Fibroblast of skin of right quadriceps (primary cell): ENCODE measurements at regions not wholly inside any gene's neighbourhood (a gene's known extent, or its start where the extent isn't known, plus 50 kb on each side); places are given as distances from the start of the nearest gene placed in this dataset.
"Not testable (repeated sequence)": the region's sequence is repeated elsewhere in the genome, so short reads cannot be mapped to it uniquely, and the experiment has no call there.

Experiments used
- DNase-seq: peaks from one replicate; pipeline ENCODE4 v3.0.0-alpha.2; 2013

DNA sequence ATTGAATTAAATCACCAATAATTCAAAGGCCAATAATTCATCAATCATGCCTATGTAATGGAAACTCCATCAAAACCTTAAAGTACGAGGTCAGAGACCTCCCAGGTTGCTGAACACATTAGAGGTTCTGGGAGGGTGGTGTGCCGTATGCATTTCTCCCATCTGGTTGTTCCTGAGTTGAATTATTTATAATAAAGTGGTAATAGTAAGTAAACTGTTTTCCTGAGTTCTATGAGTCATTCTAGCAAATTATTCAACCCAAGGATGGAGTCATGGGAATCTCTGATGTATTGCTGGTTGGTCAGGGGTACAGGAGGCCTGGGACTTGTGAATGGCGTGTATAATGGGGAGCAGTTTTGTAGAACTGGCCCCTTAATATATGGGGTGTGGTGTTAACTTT, 191.7 kb downstream of the CARTPT start:
- no peak for DNase-seq

DNA sequence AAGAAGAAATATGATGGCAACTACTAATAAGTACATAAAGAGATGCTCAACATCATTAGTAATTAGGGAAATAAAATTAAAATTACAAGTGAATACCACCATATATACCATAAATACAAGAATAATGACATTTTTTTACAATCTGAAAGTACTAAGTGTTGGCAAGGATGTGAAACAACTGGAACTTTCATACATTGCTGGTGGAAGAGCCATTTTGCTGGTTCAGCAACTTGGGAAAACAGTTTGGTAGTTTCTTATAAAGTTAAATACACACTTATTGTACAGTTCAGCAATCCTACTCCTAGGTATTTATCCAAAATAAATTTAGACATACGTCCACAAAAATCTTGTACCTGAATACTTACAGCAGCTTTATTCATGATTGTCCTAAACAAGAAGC, 192.9 kb downstream of the CARTPT start:
- DNase-seq = no peak

- no peak for DNase-seq
These were observed 193.0 kb upstream of the MAP1B start for GRCh38 chr5:71914281-71914680.

GRCh38 chr5:71922584-71923106, 184.6 kb upstream of the MAP1B start:
- DNase-seq = peak; percentile 81

DNA sequence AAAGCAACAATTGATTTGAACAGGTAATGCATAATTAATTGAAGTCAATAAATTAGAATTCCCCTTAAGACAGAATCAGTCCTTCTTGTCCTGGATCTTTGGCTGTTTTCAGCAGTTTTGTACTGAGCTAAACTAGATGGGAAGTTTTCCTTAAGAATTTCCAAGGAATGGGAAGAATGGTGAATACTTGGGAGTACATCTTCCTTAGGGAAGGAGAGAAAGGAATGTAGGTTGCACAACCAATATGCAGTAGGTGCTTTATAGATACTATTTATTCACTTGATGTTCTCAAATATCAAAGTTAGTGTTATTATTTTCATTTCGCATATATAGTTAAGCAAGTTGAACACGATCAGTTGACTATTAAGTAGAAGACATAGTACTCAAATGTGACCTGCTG, 183.5 kb upstream of the MAP1B start:
- DNase-seq = no peak

DNA sequence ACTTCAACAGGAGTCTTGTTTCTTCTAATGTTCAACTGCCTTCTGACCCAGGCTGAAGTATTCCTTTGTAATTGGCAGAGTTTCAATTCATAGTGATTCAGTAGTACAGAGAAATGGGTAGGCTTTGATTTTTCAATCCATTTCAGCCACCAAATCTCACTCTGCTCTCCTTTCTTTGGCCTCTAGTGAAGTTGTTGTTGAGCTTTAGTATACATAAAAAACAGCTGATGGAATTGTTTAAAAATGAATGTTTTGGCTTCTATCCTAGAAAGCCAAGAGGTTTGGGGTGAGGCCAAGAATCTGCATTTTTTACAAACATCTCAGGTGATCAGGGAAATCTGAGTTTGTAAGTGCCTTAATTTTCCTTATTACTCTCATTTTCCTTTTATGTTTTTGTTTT, 182.9 kb upstream of the MAP1B start:
- no peak for DNase-seq

GRCh38 chr5:71924980-71925379, 182.3 kb upstream of the MAP1B start:
- DNase-seq = peak; percentile 59

DNA sequence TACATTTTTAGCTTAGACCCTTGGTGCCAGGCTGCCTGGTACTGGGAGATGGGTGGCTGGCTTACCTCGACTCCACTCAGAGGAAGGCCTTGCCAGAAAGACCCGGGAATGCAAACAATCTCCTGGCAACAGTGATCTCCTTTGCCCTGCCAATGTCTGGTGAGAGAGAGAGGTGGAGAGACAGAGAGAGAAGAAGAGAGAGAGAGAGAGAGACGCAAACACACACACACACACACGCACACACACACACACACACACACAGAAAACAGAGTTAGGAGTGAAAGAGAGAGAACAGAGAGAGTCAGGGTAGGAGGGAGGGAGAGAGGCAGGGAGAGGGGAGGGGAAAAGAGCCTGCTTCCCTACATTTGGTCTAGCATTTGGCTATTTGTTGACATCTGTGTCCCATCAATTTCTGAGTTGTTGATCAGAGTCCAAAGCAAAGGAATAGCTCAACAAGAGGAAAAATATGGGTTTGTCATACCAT, 181.6 kb upstream of the MAP1B start:
- DNase-seq = peak; percentile 33

DNA sequence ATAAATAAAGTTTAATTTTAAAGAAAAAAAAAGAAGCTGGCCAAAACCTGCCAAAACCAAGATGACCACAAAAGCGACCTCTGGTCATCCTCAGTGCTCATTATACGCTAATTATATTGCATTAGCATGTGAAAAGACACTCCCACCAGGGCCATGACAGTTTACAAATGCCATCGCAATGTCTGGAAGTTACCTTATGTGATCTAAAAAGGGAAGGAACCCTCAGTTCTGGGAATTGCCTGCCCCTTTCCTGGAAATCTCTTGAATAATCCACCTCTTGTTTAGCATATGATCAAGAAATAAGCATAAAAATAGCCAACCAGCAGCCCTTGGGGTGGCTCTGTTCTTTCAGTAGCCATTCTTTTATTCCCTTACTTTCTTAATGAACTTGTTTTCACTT, 178.3 kb upstream of the MAP1B start:
- DNase-seq = no peak

- not testable (repeated sequence) for DNase-seq
These were observed 176.7 kb upstream of the MAP1B start for GRCh38 chr5:71930554-71930953.

- peak; percentile 29 for DNase-seq
These were observed 175.1 kb upstream of the MAP1B start for GRCh38 chr5:71932131-71932654.

GRCh38 chr5:71932655-71933338, 174.5 kb upstream of the MAP1B start:
- peak; percentile 76 for DNase-seq

DNA sequence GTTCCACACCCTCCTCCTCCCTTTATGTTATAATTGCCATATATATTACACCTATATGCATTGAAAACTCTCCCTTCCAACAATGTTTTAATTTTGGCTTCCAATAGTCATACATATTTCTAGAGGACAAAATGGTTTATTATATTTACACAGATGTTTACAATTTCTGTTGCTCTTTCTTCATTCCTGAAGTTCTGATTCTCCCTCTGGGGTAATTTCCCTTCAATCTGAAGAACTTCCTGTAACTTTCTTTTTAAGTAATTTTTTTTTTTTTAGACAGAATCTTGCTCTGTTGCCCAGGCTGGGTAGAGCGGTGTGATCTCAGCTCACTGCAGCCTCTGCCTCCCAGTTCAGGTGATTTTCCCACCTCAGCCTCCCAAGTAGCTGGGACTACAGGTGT, 173.0 kb upstream of the MAP1B start:
- DNase-seq = no peak

DNA sequence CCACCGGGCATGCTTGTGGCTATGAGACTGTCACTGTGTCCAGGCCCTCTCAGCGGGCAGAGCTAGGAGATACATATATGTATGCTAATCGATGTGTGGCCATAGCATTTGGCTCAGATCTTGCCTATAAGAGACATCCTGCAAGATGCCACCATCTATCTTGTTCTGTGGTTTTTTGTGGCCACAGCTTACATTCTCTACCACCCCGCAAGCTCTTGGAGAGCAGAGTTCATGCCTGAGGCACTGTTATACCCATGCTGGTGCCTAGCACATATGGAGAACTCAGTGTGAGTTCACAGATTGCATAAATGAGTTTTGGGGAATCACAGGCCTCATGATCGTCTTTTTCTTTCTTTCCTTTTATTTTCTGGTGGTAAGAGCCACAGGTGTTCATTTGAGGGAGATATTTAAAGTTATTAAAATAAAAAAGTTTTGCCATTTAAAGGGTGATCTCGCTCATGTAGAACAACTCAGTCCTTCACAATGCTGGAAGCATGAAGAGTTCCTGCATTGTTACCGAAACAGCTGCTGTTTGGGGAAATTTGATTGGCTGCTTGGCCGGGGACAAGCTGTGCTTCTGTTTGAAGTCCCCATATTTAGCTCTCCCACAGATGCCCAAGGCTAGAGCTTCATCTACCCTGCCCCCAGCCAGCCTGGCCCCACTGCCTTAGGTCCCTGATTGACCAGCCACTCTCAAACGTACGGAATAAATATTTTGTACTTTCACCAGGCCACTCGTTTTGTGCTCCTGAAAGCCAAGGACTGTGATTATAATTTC, 169.2 kb upstream of the MAP1B start:
- no peak for DNase-seq

DNA sequence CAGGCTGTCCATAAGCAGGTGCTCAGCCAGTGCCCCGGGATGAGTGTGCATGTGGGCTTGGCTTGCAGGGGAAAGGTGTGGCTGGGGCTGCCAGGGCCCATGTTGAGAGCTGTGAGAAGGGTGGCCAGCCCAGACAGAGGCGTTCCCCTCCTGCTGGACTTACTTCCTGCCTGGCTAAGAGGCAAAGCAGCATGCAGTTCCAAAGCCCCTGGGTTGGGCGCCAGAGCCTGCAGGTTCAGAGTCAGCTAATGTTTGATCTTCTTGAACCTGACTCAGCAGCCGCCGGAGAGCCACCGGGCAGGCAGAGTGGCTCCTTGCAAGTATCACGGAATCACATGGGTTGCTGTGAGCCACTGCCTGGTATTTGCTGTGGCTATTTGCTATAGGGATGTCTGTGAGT, 168.4 kb upstream of the MAP1B start:
- DNase-seq = no peak

GRCh38 chr5:71939452-71940230, 167.6 kb upstream of the MAP1B start:
- no peak for DNase-seq

- no peak for DNase-seq
These were observed 163.4 kb upstream of the MAP1B start for GRCh38 chr5:71943874-71944273.

DNA sequence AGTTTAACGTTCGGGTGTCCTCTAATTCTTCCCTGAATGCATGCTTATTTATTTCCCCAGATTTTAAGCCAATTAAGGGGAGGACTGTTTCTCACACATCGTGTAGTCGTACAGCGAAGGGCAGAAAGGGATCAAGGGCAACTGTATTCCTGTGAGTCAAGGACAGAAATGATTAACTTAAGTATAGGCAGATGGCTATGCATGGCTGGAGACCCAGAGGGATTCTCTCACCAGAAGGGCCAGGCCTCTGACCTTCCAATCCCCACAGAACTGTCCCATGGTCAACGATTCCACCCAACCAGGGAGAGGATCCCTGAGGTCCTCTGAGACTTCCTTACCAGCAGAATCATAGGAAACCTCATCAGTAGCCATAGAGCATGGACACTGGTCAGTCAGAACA, 161.8 kb upstream of the MAP1B start:
- no peak for DNase-seq

- no peak for DNase-seq
These were observed 160.8 kb upstream of the MAP1B start for GRCh38 chr5:71946343-71947030.

GRCh38 chr5:71948206-71948605, 159.1 kb upstream of the MAP1B start:
- DNase-seq = no peak

GRCh38 chr5:71949772-71950171, 157.5 kb upstream of the MAP1B start:
- no peak for DNase-seq

DNA sequence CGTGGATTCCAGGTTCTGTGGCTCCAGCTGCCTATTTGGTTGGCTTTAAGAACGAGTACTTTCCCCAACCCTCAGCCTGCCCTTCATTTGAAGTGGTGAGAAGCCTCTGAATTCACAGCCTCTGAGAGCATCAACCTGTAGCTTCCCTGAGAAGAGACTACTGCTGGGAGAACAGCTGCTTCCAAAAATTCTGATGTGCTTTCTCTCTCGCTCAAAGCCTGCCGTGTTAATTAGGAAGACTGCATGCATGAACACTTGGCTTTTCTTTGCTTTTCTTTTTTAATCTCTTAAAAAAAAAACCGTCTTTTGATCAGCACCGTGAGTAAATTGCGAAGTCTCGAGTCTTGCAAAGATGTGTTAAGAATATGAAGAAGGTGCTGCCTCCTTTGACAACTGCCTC, 153.4 kb upstream of the MAP1B start:
- no peak for DNase-seq

DNA sequence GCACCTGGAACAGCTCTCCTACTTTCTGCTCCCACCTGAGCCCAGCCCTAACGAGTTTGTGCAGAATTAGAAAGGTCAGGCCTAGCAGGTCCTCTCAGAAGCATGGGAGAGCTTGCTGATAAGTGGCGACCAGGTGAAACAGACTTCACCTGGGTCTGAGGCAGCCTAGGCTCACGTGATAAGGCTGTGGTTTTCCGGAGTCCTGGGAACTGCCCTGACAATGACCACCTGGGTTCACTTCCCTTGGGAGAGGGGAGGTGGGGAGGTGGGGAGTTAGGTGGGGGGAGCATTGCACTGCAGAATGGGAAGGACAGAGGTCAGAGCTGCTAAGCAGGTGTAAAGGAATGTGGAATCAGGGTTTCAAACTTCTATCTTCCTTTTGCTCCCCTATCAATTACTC, 152.9 kb upstream of the MAP1B start:
- no peak for DNase-seq
